HUDEP-2 (cell line): ENCODE measurements at regions not wholly inside any gene's neighbourhood (a gene's known extent, or its start where the extent isn't known, plus 50 kb on each side); places are given as distances from the start of the nearest gene placed in this dataset.

Experiments
- DNase-seq, 76 experiments: peaks; one replicate each; lab custom pipeline; 2025; ENCODE audit not compliant: unreplicated experiment in 76 of 76; lab: John Stamatoyannopoulos, UW

DNA sequence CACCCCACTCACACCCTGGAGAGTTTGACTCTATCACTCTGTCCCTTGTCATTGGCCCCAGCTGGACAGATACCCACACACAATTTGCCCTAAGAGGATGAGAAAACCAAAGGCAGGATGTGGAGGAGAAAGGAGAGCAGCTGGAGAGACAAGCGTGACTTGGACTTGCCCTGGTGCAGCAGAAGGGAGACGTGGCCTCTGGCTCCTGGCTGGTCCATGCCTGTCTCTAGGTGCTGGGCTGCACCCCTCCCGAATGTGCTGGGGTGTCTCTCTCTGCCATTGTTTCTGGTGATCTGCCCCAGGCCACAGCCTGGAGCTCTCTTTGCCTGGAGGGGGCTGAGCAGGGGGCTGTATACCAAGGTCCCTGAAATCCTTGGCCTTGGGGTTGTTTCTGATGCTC, 88.7 kb upstream of the HDAC4 start:
- DNase-seq: no peak

DNA sequence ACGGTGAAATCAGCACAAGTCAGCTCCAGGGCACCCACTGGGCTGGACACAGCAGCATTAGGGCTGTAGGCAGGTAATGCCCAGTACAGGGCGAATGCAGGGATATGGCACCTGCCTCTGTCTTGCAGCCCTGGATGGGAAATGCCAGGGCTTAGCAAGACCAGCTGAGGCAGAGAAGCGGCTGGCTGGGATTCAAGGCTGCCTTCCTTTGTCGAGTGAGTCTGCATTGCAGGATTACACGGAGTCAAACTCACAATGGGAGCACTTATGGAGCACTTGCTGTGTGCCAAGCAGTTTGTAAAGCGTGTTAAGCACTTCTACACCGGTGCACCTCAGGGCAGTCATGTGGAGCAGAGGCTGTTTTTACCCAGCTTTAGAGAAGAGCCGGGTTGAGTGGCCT, 87.3 kb upstream of the HDAC4 start:
- DNase-seq: no peak

DNA sequence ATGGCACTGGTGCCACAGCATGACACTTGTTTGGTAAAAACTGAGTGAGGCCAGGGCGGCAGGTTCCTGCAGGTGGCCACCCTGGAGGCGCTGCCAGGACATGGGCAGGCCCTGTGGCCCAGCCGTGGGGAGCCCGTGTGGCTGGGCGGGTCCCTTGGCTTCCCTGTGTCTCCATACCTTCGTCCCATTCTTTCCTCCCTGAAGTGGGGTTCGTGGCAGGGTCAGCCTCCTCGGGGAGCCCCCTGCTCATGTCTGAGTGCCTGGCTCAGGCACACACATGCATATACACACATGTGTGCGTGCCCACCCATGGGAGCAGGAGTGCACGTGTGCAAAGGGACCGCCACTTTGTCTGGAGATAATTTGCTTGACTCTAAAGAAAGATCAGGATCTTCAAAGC, 86.5 kb upstream of the HDAC4 start:
- no peak for DNase-seq

- no peak for DNase-seq
These were observed 84.8 kb upstream of the HDAC4 start for GRCh38 chr2:239485622-239486021.

- DNase-seq: no peak
These were observed 83.9 kb upstream of the HDAC4 start for GRCh38 chr2:239484571-239485355.

- DNase-seq: no peak
These were observed 82.2 kb upstream of the HDAC4 start for GRCh38 chr2:239482778-239483712.

DNA sequence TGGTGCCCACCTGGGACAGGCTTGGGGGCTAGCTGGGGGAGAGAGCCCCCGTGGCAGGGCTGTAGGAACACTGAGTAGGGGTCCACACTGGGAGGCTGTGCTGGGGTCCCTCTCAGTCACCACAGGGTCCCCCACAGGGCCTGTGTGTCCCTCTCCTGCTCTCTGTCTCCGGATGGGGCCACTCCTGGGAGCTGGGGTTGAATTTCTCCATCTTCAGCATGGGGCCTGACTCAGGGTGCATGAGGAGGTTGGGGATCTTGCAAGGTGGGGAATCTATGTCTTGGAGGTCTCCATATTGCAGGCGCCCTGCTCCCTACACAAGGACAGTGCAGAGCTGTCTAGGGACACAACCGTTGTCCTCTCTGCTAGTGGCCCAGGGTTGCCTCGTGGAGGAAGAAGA, 78.7 kb upstream of the HDAC4 start:
- no peak for DNase-seq

GRCh38 chr2:239477591-239477990, 76.8 kb upstream of the HDAC4 start:
- no peak for DNase-seq

DNA sequence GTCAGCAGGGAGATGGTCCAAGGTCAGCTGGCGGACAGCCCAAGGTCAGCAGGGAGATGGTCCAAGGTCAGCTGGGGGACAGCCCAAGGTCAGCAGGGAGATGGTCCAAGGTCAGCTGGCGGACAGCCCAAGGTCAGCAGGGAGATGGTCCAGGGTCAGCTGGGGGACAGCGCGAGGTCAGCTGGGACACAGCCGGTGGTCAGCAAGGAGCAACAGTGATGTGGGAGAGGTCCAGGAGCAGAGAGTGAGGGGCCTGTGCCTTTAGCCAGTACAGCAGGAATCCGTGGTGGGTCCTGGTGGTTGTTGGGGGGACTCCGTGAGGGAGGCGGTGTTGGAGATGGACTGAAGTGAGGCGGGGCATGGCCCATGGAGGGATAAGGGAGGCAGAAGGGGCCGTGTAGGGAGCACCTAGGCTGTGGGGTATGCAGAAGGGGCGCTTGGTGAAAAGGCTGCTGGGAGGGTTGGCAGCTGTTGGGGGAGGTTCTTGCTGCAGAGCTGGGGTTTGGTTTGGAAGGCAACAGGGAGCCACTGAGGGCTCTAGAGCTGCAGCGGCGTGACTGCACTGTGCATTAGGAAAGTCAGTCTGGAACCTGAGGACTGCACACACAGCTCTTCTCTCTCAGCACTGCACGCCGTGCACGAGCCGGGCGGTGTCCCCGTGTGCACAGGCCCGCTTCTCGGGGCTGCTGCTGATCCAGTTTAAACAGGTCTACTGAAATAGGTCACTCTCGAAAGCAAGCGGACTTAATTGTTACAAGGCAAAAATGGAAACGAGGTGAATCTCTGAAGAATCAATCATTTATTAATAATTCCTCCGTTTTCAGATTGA, 76.2 kb upstream of the HDAC4 start:
- no peak for DNase-seq

GRCh38 chr2:239476029-239476756, 75.4 kb upstream of the HDAC4 start:
- DNase-seq: no peak

DNA sequence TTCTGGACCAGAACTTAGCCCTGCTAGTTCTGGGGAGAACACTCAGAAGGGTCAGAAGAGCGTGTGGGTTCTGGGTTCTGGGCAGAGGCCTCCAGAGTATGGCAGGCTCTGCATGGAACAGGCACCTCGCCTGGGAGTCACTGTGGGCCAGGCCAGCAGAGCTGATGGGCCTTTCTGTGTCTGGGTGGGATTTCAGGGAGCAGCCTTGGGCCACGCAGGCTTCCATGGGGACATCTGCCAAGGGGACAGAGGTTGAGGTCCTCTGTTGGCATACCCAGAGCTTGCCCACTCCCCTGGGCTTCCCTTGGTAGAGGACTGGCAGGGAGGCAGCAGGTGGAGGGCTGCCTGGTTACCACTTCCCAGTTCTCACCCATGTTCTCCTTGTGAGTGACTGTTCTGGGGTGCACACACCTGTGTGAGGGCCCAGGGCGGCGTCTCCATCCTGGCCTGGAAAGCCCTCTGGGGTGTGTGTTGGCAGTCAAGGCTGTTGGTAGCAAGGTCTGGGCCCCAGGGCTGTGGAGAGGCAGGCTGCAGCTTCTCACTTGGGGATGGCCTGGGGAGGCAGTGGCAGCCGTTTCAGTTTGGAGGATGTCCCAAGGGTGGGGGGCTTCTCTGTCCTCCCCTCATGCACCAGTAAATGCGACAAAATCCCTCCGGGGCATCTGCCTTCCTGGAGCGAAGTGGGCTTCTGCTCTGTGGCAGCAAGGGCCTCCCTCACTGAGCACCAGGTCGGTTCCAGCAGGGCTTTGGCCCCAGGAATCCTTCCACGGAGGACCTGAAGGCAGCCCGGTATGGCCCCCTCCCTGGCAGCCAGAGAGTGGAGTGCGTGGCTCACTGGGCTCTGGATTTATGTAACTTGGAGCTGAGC, 74.6 kb upstream of the HDAC4 start:
- no peak for DNase-seq

GRCh38 chr2:239473211-239473805, 72.5 kb upstream of the HDAC4 start:
- no peak for DNase-seq

DNA sequence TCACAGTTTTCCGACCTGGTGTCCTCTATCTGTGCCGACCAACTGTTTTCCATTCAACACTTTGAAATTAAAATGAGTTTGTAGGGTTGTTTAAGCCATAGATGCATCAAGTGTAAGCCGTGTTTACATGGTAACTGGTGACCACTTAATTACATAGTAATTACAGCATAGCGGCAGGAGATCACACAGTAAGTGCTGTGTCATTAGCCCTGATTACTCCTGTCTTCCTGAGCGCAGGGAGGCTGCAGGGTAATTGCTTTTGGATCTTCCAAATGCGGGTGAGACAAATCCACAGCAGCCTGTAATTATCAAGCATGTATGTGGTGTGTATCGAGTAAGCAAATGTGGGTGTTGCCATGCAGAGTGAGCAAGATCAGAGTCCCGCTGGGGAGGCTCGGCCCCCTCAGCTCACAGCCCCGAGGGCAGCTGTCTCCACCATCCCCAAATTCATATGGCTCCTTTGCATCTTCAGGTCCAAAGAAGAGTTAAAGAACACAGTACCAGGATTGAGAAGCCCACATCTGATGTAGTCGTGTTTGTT, 71.5 kb upstream of the HDAC4 start:
- no peak for DNase-seq

GRCh38 chr2:239471011-239471792, 70.4 kb upstream of the HDAC4 start:
- no peak for DNase-seq

DNA sequence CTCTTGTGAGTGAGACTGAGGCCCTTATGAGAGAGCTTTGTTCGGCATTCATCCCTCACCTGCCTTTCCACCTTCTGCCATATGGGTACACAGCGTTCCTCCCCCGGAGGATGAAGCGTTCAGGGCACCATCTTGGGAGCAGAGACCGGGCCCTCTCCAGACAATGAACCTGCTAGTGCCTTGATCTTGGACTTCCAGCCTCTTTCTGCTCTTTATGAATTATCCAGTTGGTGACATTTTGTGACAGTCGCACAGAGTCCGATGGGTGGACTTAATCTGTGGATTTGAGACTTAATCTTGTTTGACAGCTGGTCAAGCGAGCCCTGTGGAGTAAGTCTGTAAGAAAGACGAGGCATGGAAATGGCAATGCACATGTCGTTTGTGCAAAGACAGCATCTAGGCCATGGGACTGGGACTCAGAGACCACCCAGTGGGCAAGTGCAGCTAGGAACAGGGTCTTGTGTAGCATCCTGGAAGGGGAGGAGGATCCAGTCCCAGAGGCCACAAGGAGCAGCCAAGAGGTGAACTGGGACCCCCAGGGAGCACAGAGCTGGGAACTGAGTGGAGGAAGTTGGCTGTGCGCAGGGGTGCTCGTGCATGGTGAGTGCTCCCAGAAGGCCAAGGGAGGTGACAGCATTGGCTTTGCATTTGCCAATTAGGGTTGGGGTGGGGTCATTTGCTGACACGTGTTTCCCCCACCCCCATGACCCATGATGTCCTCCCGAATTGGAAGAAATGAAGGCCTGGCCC, 69.5 kb upstream of the HDAC4 start:
- DNase-seq: no peak

DNA sequence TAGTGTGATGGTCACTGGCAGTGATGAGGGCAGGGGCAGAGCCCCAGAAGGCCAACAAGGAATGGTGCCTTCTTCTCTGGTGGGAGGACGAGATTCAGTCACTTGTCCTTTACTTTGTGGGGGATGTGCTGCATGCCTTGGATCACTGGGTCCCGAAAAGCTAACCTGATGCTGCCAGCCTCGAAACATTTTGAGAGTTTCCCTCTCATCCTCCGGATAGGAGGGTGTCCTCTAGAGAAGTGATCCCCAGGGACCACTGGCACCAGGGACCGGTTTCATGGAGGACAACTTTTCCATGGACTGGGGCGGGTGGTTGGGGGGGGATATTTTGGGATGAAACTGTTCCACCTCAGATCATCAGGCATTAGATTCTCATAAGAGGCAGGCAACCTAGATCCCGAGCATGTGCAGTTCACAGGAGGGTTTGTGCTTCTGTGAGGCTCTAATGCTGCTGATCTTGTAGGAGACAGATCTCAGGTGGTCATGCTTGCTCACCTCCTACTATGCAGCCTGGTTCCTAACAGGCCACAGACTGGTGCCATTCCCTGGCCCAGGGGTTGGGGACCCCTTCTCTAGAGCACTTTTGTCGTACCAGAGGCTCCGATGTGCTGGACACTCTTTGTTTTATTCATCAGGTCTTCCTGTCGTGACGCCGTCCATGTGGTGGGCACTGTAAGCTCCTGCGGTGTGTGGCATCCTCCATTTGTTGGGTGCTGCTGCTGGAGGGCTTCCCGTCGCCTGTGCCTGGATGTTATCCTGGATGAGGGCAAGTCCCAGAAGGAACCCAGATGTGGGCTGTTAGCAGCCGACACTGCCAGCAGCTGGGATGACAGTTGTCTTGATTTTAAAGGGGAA, 68.5 kb upstream of the HDAC4 start:
- no peak for DNase-seq
